ENCODE measurements at regions not wholly inside any gene's neighbourhood (a gene's known extent, or its start where the extent isn't known, plus 50 kb on each side); places are given as distances from the start of the nearest gene placed in this dataset.
"Not testable (repeated sequence)": the region's sequence is repeated elsewhere in the genome, so short reads cannot be mapped to it uniquely, and the experiment has no call there.

- no peak for DNase-seq
These were observed 148.9 kb upstream of the TNP1 start for GRCh38 chr2:217008794-217009193.

- no peak for DNase-seq
These were observed 146.4 kb upstream of the TNP1 start for GRCh38 chr2:217006217-217006616.

GRCh38 chr2:217004656-217005055, 144.8 kb upstream of the TNP1 start:
- DNase-seq, result no peak

GRCh38 chr2:217001740-217002139, 141.9 kb upstream of the TNP1 start:
- DNase-seq, result no peak

GRCh38 chr2:217000406-217000805, 140.5 kb upstream of the TNP1 start:
- no peak for DNase-seq

GRCh38 chr2:216996279-216996845, 136.5 kb upstream of the TNP1 start:
- DNase-seq, result no peak

- DNase-seq, result no peak
These were observed 134.5 kb upstream of the TNP1 start for GRCh38 chr2:216994353-216994854.

- no peak for DNase-seq
These were observed 132.3 kb upstream of the TNP1 start for GRCh38 chr2:216992056-216992675.

- DNase-seq, result no peak
These were observed 131.7 kb upstream of the TNP1 start for GRCh38 chr2:216991563-216991962.

- DNase-seq, result peak; percentile 2
These were observed 129.7 kb upstream of the TNP1 start for GRCh38 chr2:216989340-216990129.

GRCh38 chr2:216987252-216987821, 127.5 kb upstream of the TNP1 start:
- no peak for DNase-seq

- DNase-seq, result no peak
These were observed 125.8 kb upstream of the TNP1 start for GRCh38 chr2:216985658-216986141.

- DNase-seq, result no peak
These were observed 125.1 kb upstream of the TNP1 start for GRCh38 chr2:216984937-216985336.

- DNase-seq, result not testable (repeated sequence)
These were observed 122.1 kb upstream of the TNP1 start for GRCh38 chr2:216981951-216982350.

- not testable (repeated sequence) for DNase-seq
These were observed 120.6 kb upstream of the TNP1 start for GRCh38 chr2:216980510-216980909.

- DNase-seq, result no peak
These were observed 114.7 kb upstream of the TNP1 start for GRCh38 chr2:216974321-216975302.

GRCh38 chr2:216971593-216971992, 111.7 kb upstream of the TNP1 start:
- no peak for DNase-seq

GRCh38 chr2:216970359-216970915, 110.6 kb upstream of the TNP1 start:
- no peak for DNase-seq

- no peak for DNase-seq
These were observed 108.0 kb upstream of the TNP1 start for GRCh38 chr2:216967889-216968288.

GRCh38 chr2:216960671-216961268, 100.9 kb upstream of the TNP1 start:
- no peak for DNase-seq

- no peak for DNase-seq
These were observed 99.6 kb upstream of the TNP1 start for GRCh38 chr2:216959433-216959832.
